ENCODE measurements at regions not wholly inside any gene's neighbourhood (a gene's known extent, or its start where the extent isn't known, plus 50 kb on each side); places are given as distances from the start of the nearest gene placed in this dataset.

DNA sequence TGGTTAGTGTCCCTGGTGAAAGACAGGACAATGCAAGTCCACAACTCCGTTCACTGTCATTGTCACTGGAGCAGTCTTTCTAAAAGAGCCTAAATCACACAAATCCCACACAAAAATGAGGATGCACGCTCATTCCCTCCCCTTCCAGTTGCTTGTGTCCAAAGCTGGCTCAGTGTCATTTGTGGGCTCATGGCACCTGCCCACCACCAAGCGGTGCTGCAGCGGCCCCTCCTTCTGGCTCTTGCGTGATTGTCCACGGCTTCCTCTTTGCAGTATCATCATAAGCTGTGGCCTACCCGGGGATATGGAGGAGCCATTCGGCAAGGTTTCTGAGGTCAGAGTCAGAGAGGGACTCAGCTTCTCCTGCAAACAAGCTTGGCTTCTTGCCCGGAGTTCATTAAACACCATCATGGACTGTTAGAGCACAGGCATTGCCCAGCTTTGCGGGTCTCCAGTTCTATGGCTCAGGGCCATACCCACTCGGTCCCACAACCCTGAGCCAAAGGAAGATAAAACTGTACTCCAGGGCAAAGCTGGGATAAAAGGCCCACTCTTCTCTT is 179.4 kb upstream of the AGAP1 start:
- TF ChIP-seq, protein P1, sequence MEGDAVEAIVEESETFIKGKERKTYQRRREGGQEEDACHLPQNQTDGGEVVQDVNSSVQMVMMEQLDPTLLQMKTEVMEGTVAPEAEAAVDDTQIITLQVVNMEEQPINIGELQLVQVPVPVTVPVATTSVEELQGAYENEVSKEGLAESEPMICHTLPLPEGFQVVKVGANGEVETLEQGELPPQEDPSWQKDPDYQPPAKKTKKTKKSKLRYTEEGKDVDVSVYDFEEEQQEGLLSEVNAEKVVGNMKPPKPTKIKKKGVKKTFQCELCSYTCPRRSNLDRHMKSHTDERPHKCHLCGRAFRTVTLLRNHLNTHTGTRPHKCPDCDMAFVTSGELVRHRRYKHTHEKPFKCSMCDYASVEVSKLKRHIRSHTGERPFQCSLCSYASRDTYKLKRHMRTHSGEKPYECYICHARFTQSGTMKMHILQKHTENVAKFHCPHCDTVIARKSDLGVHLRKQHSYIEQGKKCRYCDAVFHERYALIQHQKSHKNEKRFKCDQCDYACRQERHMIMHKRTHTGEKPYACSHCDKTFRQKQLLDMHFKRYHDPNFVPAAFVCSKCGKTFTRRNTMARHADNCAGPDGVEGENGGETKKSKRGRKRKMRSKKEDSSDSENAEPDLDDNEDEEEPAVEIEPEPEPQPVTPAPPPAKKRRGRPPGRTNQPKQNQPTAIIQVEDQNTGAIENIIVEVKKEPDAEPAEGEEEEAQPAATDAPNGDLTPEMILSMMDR (IDR thresholded peaks at IDR 0.05) = no peak
- TF ChIP-seq POLR2A (IDR thresholded peaks at IDR 0.05) = no peak
